Left ventricle myocardium inferior (tissue), 1 donor: ENCODE measurements at regions not wholly inside any gene's neighbourhood (a gene's known extent, or its start where the extent isn't known, plus 50 kb on each side); places are given as distances from the start of the nearest gene placed in this dataset.

Experiments
- DNase-seq: peaks from one replicate; pipeline ENCODE4 v3.0.0-alpha.2; 2020
- H3K27ac ChIP-seq: fragments of 200-600 bp; replicated peaks from 2 replicates; pipeline ENCODE4 v1.8.0; 2021
- H3K27me3 ChIP-seq: fragments of 200-600 bp; 2 replicates; pipeline ENCODE4 v1.8.0; 2021; ENCODE audit warnings: low read depth
- H3K36me3 ChIP-seq: fragments of 200-600 bp; 2 replicates; pipeline ENCODE4 v1.8.0; 2021
- H3K4me1 ChIP-seq: fragments of 200-600 bp; 2 replicates; pipeline ENCODE4 v1.8.0; 2021
- H3K4me3 ChIP-seq: fragments of 200-600 bp; 2 replicates; pipeline ENCODE4 v1.8.0; 2021; ENCODE audit warnings: mild to moderate bottlenecking, moderate library complexity
- H3K9me3 ChIP-seq: fragments of 200-600 bp; replicated peaks from 2 replicates; pipeline ENCODE4 v1.8.0; 2021
- intact Hi-C: fragments of 100-400 bp; cut with micrococcal nuclease; formaldehyde crosslinking; loops from one replicate; pipeline ENCODE4 v1.11.0; 2022
- TF ChIP-seq, protein P1 (sequence below): fragments of 200-600 bp; IDR thresholded peaks from 2 replicates; pipeline ENCODE4 v1.8.0; 2021; ENCODE audit warnings: antibody characterized with exemption, mild to moderate bottlenecking, borderline replicate concordance
- donor health status: DM: no; HTN: yes; CAD: no; lungs with severe emphysema.

DNA sequence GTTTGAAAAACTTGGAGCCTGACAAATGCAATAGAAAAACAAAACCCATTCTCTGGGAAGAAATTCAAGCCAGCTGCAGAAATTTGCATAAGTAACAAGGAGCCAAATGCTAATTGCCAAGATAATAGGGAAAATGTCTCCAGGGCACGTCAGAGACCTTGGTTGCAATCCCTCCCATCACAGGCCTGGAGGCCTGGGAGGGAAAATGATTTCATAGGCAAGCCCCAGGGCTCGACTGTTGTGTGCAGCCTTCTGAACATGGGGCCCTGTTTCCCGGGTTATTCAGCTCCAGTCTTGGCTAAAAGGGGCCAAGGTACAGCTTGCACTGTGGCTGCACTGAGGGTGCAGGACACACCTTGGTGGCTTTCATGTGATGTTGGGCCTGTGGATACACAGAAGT is 760.4 kb upstream of the PABPC4L start:
- no peaks in the 10 kb centered on the region for H3K4me1 ChIP-seq
- H3K27me3 ChIP-seq: no peaks in the 10 kb centered on the region
- TF ChIP-seq, protein P1, sequence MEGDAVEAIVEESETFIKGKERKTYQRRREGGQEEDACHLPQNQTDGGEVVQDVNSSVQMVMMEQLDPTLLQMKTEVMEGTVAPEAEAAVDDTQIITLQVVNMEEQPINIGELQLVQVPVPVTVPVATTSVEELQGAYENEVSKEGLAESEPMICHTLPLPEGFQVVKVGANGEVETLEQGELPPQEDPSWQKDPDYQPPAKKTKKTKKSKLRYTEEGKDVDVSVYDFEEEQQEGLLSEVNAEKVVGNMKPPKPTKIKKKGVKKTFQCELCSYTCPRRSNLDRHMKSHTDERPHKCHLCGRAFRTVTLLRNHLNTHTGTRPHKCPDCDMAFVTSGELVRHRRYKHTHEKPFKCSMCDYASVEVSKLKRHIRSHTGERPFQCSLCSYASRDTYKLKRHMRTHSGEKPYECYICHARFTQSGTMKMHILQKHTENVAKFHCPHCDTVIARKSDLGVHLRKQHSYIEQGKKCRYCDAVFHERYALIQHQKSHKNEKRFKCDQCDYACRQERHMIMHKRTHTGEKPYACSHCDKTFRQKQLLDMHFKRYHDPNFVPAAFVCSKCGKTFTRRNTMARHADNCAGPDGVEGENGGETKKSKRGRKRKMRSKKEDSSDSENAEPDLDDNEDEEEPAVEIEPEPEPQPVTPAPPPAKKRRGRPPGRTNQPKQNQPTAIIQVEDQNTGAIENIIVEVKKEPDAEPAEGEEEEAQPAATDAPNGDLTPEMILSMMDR: no peak
- no peaks in the 10 kb centered on the region for H3K36me3 ChIP-seq
- H3K9me3 ChIP-seq: no peaks in the 10 kb centered on the region
- no peak for DNase-seq
- no peak overlapping the region for H3K27ac ChIP-seq
- intact Hi-C loops: no loop called here
- no peak overlapping the region for H3K4me3 ChIP-seq

DNA sequence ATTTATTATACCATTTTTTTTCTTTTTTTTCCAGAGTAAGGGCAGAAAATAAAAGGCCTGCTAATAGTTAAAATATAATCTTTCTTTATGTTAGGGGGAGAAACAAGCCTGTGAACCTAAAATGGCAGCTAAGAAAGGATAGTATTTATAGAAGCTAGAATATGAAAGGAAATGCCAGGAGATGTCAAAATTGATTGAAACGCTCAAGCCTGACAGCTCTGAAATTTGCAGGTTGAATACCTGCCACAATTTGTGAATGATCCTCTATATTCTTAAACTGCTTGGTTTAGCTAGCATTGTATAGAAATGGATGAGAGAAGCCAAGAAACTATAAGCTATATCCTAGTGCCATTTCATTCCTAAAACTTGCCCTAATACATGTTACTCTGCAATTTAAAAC is 757.3 kb upstream of the PABPC4L start:
- TF ChIP-seq, protein P1: no peak
- H3K27ac ChIP-seq: no peak overlapping the region
- H3K36me3 ChIP-seq: no peaks in the 10 kb centered on the region
- H3K4me1 ChIP-seq: no peaks in the 10 kb centered on the region
- H3K9me3 ChIP-seq: peaks cover 6% of the 10 kb centered on the region
- intact Hi-C loops: no loop called here
- H3K4me3 ChIP-seq: no peak overlapping the region
- DNase-seq: no peak
- H3K27me3 ChIP-seq: no peaks in the 10 kb centered on the region

DNA sequence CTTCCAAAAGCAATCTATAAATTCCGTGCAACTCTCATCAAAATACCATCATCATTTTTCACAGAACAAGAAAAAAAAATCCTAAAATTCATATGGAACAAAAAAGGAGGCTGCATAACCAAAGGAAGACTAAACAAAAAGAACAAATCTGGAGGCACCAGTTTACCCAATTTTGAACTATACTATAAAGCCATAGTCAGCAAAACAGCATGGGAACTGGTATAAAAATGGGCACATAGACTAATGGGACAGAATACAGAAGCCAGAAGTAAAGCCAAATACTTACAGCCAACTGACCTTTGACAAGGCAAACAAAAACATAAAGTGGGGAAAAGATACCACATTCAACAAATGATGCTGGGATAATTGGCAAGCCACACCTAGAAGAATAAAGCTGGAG is 753.5 kb upstream of the PABPC4L start:
- Histone ChIP-seq H3K36me3 (no peaks in the 10 kb centered on the region), H3K4me3 (no peak overlapping the region), H3K27me3 (no peaks in the 10 kb centered on the region), H3K4me1 (no peaks in the 10 kb centered on the region), H3K27ac (no peak overlapping the region), H3K9me3 (peaks cover 6% of the 10 kb centered on the region)
- DNase-seq: no peak
- intact Hi-C loops: no loop called here
- TF ChIP-seq, protein P1: no peak

DNA sequence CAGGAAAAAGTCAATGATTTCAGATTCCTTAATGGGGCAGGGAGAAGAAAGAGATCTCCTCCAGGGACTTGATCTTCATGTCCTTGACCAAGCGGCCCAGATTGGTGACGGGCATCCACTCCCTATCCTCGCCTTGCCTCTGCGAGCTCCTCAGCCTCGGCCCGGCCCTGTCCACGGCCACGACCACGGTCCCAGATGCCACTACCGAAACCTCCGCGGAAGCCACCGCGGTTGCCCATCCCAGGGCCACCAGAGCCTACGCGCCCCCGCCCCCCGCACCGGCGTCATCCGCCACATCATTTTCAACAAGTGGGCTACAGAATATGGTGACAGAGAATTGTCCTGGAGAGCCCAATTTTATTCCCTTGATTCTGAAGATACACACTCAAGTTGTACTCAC is 751.2 kb upstream of the PABPC4L start:
- Histone ChIP-seq H3K27me3 (no peaks in the 10 kb centered on the region), H3K4me3 (no peak overlapping the region), H3K36me3 (no peaks in the 10 kb centered on the region), H3K4me1 (no peaks in the 10 kb centered on the region), H3K27ac (no peak overlapping the region), H3K9me3 (peaks cover 6% of the 10 kb centered on the region)
- intact Hi-C loops: no loop called here
- no peak for DNase-seq
- TF ChIP-seq, protein P1: no peak

DNA sequence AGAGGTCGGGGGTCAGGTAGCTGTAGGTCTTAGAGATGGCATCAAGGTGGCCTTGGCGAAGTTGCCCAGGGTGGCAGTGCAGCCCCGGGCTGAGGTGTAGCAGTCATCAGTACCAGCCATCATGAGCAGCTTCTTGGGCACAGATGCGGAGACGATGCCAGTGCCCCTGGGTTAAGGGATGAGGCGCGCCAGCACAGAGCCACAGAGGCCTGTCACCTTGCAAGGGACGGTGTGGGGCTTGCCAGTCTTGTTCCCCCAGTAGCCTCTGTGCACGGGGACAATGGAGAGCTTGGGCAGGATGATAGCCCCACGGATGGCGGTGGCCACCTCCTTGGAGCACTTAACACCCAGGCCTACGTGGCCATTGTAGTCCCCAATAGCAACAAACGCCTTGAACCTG is 750.7 kb upstream of the PABPC4L start:
- Histone ChIP-seq H3K4me3 (no peak overlapping the region), H3K36me3 (no peaks in the 10 kb centered on the region), H3K9me3 (peaks cover 6% of the 10 kb centered on the region), H3K27ac (no peak overlapping the region), H3K27me3 (no peaks in the 10 kb centered on the region), H3K4me1 (no peaks in the 10 kb centered on the region)
- no peak for DNase-seq
- TF ChIP-seq, protein P1: no peak
- intact Hi-C loops: no loop called here
